ENCODE measurements at regions not wholly inside any gene's neighbourhood (a gene's known extent, or its start where the extent isn't known, plus 50 kb on each side); places are given as distances from the start of the nearest gene placed in this dataset.

DNA sequence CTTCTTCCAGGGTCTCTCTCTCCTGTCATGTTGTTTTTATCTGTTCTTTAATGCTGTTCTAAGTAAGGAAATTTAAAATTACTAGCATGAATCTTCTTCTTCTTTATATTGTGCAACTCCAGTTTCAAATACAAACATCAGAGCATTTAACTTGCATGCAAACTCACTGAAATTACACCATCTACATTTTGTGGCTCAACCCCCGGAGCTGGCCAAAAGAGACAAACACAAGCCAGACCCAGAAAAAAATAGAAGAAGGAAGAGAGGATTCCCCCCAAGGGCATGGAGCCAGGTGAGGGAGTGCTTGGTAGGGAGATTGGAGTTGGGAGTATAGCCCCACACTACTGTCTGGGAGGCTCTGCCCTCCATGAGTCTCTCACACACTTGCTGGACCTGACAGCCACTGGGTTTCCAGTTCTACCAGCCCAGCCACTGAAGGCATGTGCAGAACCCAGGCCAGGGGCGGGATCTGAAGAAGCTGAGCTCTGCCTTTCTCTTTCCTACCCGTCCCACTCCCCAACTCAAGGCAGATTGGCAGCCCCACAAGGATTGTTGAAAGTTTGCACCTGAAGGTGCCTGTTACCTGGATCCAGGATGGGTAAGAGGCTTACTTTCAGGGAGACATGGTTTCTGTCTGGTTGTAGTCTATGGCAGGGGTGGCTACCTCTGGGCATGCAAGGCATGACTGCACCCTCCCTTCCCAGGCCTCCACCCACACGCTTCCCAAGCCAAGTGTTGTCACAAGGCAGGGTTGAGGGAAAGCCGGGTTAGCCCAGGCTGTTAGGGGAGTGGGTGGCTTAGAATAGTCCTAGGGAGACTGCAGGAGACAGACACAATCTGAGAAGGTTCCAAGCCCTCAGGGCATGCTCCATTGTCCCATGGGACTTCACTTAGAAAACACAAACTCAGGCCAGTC lies 297.2 kb downstream of the TGFB2 start:
- no peak overlapping the region for H3K4me3 Mint-ChIP-seq (ENCODE audit: unreplicated experiment)
- DNase-seq (ENCODE audit: low spot score): no peak
- TF ChIP-seq, protein P1, sequence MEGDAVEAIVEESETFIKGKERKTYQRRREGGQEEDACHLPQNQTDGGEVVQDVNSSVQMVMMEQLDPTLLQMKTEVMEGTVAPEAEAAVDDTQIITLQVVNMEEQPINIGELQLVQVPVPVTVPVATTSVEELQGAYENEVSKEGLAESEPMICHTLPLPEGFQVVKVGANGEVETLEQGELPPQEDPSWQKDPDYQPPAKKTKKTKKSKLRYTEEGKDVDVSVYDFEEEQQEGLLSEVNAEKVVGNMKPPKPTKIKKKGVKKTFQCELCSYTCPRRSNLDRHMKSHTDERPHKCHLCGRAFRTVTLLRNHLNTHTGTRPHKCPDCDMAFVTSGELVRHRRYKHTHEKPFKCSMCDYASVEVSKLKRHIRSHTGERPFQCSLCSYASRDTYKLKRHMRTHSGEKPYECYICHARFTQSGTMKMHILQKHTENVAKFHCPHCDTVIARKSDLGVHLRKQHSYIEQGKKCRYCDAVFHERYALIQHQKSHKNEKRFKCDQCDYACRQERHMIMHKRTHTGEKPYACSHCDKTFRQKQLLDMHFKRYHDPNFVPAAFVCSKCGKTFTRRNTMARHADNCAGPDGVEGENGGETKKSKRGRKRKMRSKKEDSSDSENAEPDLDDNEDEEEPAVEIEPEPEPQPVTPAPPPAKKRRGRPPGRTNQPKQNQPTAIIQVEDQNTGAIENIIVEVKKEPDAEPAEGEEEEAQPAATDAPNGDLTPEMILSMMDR (IDR thresholded peaks at IDR 0.05): no peak
- peaks cover 3% of the 10 kb centered on the region for H3K9me3 Mint-ChIP-seq (ENCODE audit: low read depth)
- no peaks in the 10 kb centered on the region for H3K27me3 Mint-ChIP-seq (ENCODE audit: low read depth)
- peaks cover 21% of the 10 kb centered on the region for H3K4me1 Mint-ChIP-seq (ENCODE audit: low read depth)
- peak overlapping the region; percentile 43 for H3K27ac Mint-ChIP-seq (ENCODE audit: unreplicated experiment)
- H3K36me3 Mint-ChIP-seq (ENCODE audit: low read depth): no peaks in the 10 kb centered on the region

DNA sequence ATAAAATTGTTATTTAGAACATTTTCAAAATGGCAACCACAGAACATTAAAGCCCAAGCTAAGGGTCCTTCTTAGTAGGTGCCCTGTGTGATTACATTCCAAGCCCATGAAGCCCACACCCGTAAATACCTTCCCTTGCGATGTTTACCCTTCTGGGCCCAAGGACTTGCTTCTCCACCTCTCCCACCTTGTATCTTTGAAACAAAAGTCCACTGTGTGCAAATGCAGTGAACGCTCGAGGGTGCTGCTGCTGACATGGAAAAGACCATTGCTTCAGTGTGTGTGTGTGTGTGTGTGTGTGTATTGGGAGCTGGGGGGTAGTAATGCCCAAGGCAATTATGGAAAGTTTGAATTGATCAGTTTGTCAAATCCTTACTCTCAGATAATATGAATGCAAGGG lies 298.1 kb downstream of the TGFB2 start:
- H3K27me3 Mint-ChIP-seq (ENCODE audit: low read depth): no peaks in the 10 kb centered on the region
- no peak overlapping the region for H3K4me3 Mint-ChIP-seq (ENCODE audit: unreplicated experiment)
- no peaks in the 10 kb centered on the region for H3K36me3 Mint-ChIP-seq (ENCODE audit: low read depth)
- peaks cover 21% of the 10 kb centered on the region for H3K4me1 Mint-ChIP-seq (ENCODE audit: low read depth)
- TF ChIP-seq, protein P1 (IDR thresholded peaks at IDR 0.05): no peak
- no peak overlapping the region for H3K27ac Mint-ChIP-seq (ENCODE audit: unreplicated experiment)
- no peak for DNase-seq (ENCODE audit: low spot score)
- H3K9me3 Mint-ChIP-seq (ENCODE audit: low read depth): peaks cover 3% of the 10 kb centered on the region

DNA sequence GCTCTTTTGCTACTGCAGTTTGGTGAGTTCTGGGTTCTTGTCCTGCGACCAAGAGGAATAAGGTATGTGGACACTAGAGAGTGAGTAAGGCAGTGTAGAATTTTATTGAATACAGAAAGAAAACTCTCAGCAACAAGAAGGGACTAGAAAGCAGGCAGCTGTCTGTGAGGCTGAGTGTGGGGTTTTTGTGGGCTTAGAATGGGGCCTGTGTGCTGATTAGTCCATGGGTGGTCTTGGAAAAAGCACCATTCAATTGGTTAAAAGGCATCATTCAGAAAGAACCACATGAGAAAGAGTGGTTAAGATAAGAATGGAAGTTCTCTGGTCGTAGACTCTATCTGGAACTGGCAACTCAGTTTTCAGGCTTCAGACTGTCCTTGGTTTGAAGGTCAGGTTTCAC lies 298.8 kb downstream of the TGFB2 start:
- H3K36me3 Mint-ChIP-seq (ENCODE audit: low read depth): no peaks in the 10 kb centered on the region
- TF ChIP-seq, protein P1 (IDR thresholded peaks at IDR 0.05): no peak
- DNase-seq (ENCODE audit: low spot score): no peak
- no peak overlapping the region for H3K4me3 Mint-ChIP-seq (ENCODE audit: unreplicated experiment)
- H3K27ac Mint-ChIP-seq (ENCODE audit: unreplicated experiment): no peak overlapping the region
- H3K27me3 Mint-ChIP-seq (ENCODE audit: low read depth): no peaks in the 10 kb centered on the region
- peaks cover 21% of the 10 kb centered on the region for H3K4me1 Mint-ChIP-seq (ENCODE audit: low read depth)
- H3K9me3 Mint-ChIP-seq (ENCODE audit: low read depth): peaks cover 3% of the 10 kb centered on the region

DNA sequence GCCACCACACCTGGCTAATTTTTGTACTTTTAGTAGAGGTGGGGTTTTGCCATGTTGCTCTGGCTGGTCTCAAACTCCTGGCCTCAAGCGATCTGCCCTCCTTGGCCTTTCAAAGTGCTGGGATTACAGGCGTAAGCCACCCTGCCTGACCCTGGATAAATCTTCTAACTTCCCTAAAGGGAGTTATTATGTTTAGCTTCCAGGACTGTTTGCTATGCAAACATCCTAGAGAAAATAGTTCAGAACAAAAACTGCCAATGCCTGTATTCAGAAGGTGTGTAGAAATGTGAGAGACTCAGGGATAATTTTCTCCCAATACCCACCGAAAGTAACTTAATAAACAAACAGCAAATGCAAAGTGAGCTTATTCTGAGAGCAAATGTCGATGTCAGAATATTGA lies 301.2 kb downstream of the TGFB2 start:
- peaks cover 1% of the 10 kb centered on the region for H3K9me3 Mint-ChIP-seq (ENCODE audit: low read depth)
- H3K36me3 Mint-ChIP-seq (ENCODE audit: low read depth): no peaks in the 10 kb centered on the region
- no peaks in the 10 kb centered on the region for H3K27me3 Mint-ChIP-seq (ENCODE audit: low read depth)
- DNase-seq (ENCODE audit: low spot score): no peak
- no peak overlapping the region for H3K27ac Mint-ChIP-seq (ENCODE audit: unreplicated experiment)
- peaks cover 21% of the 10 kb centered on the region for H3K4me1 Mint-ChIP-seq (ENCODE audit: low read depth)
- H3K4me3 Mint-ChIP-seq (ENCODE audit: unreplicated experiment): no peak overlapping the region
- TF ChIP-seq, protein P1 (IDR thresholded peaks at IDR 0.05): no peak

DNA sequence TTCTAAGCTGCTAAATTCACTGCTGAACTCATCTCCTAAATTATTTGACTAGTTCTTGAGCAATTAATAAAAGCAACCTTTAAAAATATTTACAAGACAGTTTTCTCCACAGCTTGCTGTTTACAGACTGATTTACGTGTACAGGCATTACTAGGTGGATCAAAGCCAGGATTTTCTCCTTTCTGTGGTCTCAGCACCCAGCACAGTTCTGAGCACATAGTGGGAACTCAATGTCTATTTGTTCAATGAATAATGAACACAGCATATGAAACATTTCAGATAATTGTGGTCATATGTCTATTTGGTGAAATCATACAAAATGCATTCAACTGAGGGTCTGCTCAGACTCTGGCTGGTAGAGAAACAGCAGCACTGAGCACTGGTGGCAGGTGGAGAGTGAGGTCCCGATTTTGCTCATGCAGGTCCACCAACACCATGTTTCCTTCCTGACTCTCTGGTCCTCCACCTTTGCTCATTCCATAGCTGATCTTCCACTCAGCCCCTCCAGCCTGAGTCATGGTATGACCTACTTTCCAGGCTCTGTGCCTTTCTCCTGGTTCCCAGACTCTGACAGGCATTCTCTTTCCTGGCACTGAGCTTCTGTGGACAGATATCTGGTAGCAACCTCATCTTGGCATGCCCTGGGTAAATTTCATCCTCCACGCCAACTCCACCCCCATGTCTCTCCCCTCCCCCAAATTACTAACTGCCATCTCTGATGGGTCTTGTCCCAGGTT lies 311.3 kb downstream of the TGFB2 start:
- Mint-ChIP-seq H3K36me3 (ENCODE audit: low read depth) (peaks cover 2% of the 10 kb centered on the region), H3K27ac (ENCODE audit: unreplicated experiment) (no peak overlapping the region), H3K4me1 (ENCODE audit: low read depth) (peaks cover 61% of the 10 kb centered on the region), H3K9me3 (ENCODE audit: low read depth) (peaks cover 6% of the 10 kb centered on the region), H3K27me3 (ENCODE audit: low read depth) (no peaks in the 10 kb centered on the region), H3K4me3 (ENCODE audit: unreplicated experiment) (no peak overlapping the region)
- TF ChIP-seq, protein P1 (IDR thresholded peaks at IDR 0.05): no peak
- DNase-seq (ENCODE audit: low spot score): no peak

All from chondrocyte (in vitro differentiated cells).